ENCODE measurements at regions not wholly inside any gene's neighbourhood (a gene's known extent, or its start where the extent isn't known, plus 50 kb on each side); places are given as distances from the start of the nearest gene placed in this dataset.

DNA sequence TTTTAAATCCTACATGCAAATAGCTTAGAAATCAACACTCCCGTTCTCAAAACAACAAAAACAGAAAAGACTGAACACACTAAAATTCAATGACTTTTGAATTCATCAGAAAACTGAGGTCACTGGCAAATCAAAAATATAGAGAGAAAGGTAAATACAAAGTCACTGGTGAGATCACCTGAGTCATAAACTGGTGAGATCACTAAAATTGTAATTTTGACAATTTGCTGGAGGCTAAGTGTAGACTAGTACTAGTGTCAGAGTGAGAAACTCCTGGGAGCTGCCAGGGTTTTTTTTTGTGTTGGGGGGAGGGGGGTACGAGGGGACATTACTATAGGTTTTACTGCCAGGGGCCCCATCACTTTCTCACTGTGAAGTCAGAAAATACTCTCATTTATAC is 1876.0 kb upstream of the CELF4 start:
- H3K27me3 ChIP-seq (ENCODE audit: control insufficient read depth, insufficient read depth, low read length) = no peaks in the 10 kb centered on the region
- H3K4me3 ChIP-seq (ENCODE audit: low read depth, low read length) = no peak overlapping the region
- no peaks in the 10 kb centered on the region for H3K36me3 ChIP-seq (ENCODE audit: control insufficient read depth, insufficient read depth, low read length)
- TF ChIP-seq, protein P1, sequence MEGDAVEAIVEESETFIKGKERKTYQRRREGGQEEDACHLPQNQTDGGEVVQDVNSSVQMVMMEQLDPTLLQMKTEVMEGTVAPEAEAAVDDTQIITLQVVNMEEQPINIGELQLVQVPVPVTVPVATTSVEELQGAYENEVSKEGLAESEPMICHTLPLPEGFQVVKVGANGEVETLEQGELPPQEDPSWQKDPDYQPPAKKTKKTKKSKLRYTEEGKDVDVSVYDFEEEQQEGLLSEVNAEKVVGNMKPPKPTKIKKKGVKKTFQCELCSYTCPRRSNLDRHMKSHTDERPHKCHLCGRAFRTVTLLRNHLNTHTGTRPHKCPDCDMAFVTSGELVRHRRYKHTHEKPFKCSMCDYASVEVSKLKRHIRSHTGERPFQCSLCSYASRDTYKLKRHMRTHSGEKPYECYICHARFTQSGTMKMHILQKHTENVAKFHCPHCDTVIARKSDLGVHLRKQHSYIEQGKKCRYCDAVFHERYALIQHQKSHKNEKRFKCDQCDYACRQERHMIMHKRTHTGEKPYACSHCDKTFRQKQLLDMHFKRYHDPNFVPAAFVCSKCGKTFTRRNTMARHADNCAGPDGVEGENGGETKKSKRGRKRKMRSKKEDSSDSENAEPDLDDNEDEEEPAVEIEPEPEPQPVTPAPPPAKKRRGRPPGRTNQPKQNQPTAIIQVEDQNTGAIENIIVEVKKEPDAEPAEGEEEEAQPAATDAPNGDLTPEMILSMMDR (IDR thresholded peaks at IDR 0.05; ENCODE audit: insufficient read depth, low read length, poor library complexity, severe bottlenecking) = no peak
- DNase-seq (ENCODE audit: low read depth) = no peak

DNA sequence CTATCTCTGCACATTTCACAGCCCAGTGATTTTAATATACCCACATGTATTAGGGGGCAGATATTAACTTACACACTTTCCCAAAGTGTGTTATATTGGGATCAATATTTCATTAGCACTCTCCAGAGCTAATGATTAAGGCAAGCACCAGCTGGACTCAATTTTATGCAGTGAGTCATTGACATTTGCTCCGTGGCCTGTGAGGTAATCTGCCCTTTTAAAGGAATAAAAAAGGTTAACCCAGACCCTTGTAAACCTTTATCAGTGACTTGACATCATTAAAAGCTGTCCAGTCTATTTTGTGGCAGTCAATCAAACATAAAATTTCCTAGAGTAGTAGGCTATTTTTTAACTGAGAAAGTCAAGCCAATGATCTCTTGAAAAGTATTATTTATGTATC is 1870.4 kb upstream of the CELF4 start:
- no peak for DNase-seq (ENCODE audit: low read depth)
- Histone ChIP-seq H3K4me3 (ENCODE audit: low read depth, low read length) (no peak overlapping the region), H3K27me3 (ENCODE audit: control insufficient read depth, insufficient read depth, low read length) (no peaks in the 10 kb centered on the region), H3K36me3 (ENCODE audit: control insufficient read depth, insufficient read depth, low read length) (no peaks in the 10 kb centered on the region)
- TF ChIP-seq, protein P1 (IDR thresholded peaks at IDR 0.05; ENCODE audit: insufficient read depth, low read length, poor library complexity, severe bottlenecking) = no peak

DNA sequence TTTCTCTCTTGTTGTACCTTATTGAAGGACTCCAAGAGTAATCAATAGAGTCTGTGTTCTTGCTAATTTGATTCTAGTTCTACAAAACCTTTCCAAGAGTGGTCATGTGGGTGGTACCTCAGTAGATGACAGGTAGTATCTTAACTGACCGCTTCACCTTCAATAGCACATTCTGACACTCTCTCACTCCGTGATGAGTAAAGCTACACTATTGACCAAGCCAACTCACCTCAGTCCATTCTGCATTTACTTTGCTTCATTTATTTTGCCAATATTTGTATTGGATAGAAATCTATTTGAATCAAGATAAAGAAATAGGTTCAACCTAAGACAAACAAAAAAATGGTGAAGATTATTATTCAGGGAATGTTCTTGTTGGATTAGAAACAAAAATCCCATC is 1869.6 kb upstream of the CELF4 start:
- TF ChIP-seq, protein P1 (IDR thresholded peaks at IDR 0.05; ENCODE audit: insufficient read depth, low read length, poor library complexity, severe bottlenecking) = no peak
- Histone ChIP-seq H3K36me3 (ENCODE audit: control insufficient read depth, insufficient read depth, low read length) (no peaks in the 10 kb centered on the region), H3K4me3 (ENCODE audit: low read depth, low read length) (no peak overlapping the region), H3K27me3 (ENCODE audit: control insufficient read depth, insufficient read depth, low read length) (no peaks in the 10 kb centered on the region)
- DNase-seq (ENCODE audit: low read depth) = no peak

DNA sequence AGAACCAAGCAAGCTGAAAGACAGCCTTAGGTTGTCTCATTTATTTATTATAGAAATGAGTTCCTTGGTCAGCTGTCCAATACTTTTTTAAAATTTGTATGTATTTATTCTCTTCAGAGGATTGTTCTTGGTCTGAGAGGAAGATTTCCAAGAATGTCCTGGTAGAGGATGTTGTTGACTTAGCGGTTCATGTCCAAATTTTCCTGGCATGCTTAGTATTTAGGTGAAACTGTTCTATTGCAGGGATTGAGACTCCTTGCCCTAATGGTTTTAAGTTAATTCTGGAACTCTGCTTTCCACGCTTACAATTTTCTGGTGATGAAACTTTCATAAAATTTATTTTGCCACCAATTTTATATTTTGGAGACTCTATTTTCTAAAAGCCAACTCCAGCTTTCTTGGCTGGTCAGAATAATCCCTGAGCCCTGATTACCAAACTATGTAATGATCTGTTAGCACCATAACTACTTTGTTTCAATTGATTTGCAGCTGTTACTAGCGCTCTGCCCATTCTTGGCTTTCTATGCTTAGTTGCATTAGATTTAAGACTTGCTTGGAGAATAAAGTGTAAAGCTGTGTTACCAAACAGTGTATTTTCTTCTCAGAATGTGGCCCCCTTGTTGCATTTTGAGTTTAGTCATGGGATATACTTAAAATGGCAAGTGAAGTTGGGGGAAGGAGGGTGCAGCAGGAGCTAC is 1868.8 kb upstream of the CELF4 start:
- no peaks in the 10 kb centered on the region for H3K36me3 ChIP-seq (ENCODE audit: control insufficient read depth, insufficient read depth, low read length)
- TF ChIP-seq, protein P1 (IDR thresholded peaks at IDR 0.05; ENCODE audit: insufficient read depth, low read length, poor library complexity, severe bottlenecking) = no peak

DNA sequence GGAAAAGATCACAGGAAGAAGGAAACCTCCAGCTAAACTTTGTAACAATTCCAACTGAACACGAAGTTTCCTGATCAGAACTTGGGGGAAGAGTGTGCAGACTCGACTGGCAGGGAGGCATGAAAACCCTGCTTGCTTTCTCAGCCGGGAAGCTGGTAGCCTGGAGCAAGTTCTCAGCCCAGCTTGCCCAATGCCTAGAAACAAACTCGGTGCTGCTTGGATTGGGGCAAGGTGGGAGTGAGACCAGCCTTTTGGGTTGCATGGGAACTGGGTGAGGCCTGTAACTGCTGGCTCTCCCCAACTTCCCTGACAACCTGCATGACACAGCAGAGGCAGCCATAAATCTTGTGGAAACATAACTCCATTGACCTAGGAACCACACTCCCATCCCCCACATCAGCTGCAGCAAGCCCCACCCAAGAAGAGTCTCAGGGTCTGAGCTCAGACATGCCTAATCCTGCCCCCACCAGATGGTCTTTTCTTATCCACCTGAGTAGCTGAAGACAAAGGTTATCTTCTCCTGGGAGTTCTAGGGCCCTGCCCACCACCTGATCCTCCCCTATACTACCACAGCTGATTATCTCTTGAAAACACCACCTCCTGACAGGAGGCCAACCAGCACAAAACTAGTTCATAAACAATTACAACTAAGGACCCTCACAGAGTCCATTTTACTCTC is 1859.7 kb upstream of the CELF4 start:
- TF ChIP-seq, protein P1 (IDR thresholded peaks at IDR 0.05; ENCODE audit: insufficient read depth, low read length, poor library complexity, severe bottlenecking) = no peak
- DNase-seq (ENCODE audit: low read depth) = no peak
- Histone ChIP-seq H3K36me3 (ENCODE audit: control insufficient read depth, insufficient read depth, low read length) (no peaks in the 10 kb centered on the region), H3K4me3 (ENCODE audit: low read depth, low read length) (no peak overlapping the region), H3K27me3 (ENCODE audit: control insufficient read depth, insufficient read depth, low read length) (no peaks in the 10 kb centered on the region)

More for the DNA sequence above, 1868.8 kb upstream of the CELF4 start:
- Histone ChIP-seq H3K27me3 (ENCODE audit: control insufficient read depth, insufficient read depth, low read length) (no peaks in the 10 kb centered on the region), H3K4me3 (ENCODE audit: low read depth, low read length) (no peak overlapping the region)
- DNase-seq (ENCODE audit: low read depth) = no peak

All from kidney epithelial cell (primary cell).